GM23338 (cell line): ENCODE measurements at regions not wholly inside any gene's neighbourhood (a gene's known extent, or its start where the extent isn't known, plus 50 kb on each side); places are given as distances from the start of the nearest gene placed in this dataset.

Experiments
- ATAC-seq: fragments of 200-7000 bp; cut with Tn5 transposase; 3 replicates; pipeline ENCODE4 v1.9.1; 2020
- DNase-seq: peaks from one replicate; pipeline ENCODE4 v3.0.0-alpha.2; 2015; ENCODE audit warnings: low spot score
- H2AFZ ChIP-seq: fragments of 200-600 bp; sonication (generic); 2 replicates; pipeline ENCODE4 v1.8.0; 2016; ENCODE audit warnings: antibody characterized with exemption, mild to moderate bottlenecking, moderate library complexity
- H3F3A ChIP-seq: fragments of 200-600 bp; sonication (generic); replicated peaks from 2 replicates; pipeline ENCODE4 v1.8.0; 2017; ENCODE audit warnings: antibody characterized with exemption, mixed run types, low read depth
- H3K27ac ChIP-seq: fragments of 200-600 bp; sonication (generic); 2 replicates; pipeline ENCODE4 v1.6.1; 2016; ENCODE audit warnings: low read depth
- H3K27me3 ChIP-seq: fragments of 200-600 bp; sonication (generic); 2 replicates; pipeline ENCODE4 v1.8.0; 2016; ENCODE audit warnings: mild to moderate bottlenecking, mixed run types, moderate library complexity; ENCODE audit not compliant: insufficient read depth
- H3K36me3 ChIP-seq: fragments of 200-600 bp; sonication (generic); 2 replicates; pipeline ENCODE4 v1.8.0; 2016; ENCODE audit warnings: mild to moderate bottlenecking; ENCODE audit not compliant: insufficient read depth
- H3K4me1 ChIP-seq: fragments of 200-600 bp; sonication (generic); 2 replicates; pipeline ENCODE4 v1.8.0; 2016; ENCODE audit warnings: mild to moderate bottlenecking, moderate library complexity; ENCODE audit not compliant: insufficient read depth
- H3K4me2 ChIP-seq: fragments of 200-600 bp; sonication (generic); 2 replicates; pipeline ENCODE4 v1.7.1; 2017; ENCODE audit warnings: mixed run types
- H3K4me3 ChIP-seq: fragments of 200-600 bp; sonication (generic); 2 replicates; pipeline ENCODE4 v1.6.1; 2016; ENCODE audit warnings: mixed run types
- H3K79me2 ChIP-seq: fragments of 200-600 bp; sonication (generic); replicated peaks from 2 replicates; pipeline ENCODE4 v1.8.0; 2017; ENCODE audit warnings: mild to moderate bottlenecking; ENCODE audit not compliant: insufficient read depth
- H3K9me2 ChIP-seq: fragments of 200-600 bp; sonication (generic); 2 replicates; pipeline ENCODE4 v1.8.0; 2017; ENCODE audit not compliant: insufficient read depth
- H4K20me1 ChIP-seq: fragments of 200-600 bp; sonication (generic); replicated peaks from 2 replicates; pipeline ENCODE4 v1.8.0; 2017; ENCODE audit warnings: mild to moderate bottlenecking; ENCODE audit not compliant: insufficient read depth
- H3K27ac Mint-ChIP-seq: 2 replicates; pipeline ENCODE4 v1.8.0; 2020; ENCODE audit warnings: inconsistent platforms, mild to moderate bottlenecking, moderate library complexity, mixed read lengths
- H3K27me3 Mint-ChIP-seq: 3 replicates; pipeline ENCODE4 v1.8.0; 2022; ENCODE audit warnings: low read depth, mild to moderate bottlenecking, moderate library complexity, mixed read lengths, inconsistent platforms; ENCODE audit not compliant: insufficient read depth, poor library complexity
- H3K36me3 Mint-ChIP-seq: 3 replicates; pipeline ENCODE4 v1.8.0; 2021; ENCODE audit warnings: low read depth, mild to moderate bottlenecking, inconsistent platforms, moderate library complexity, mixed read lengths
- H3K4me1 Mint-ChIP-seq: 3 replicates; pipeline ENCODE4 v1.8.0; 2020; ENCODE audit warnings: mild to moderate bottlenecking, inconsistent platforms, mixed read lengths
- H3K4me3 Mint-ChIP-seq: 3 replicates; pipeline ENCODE4 v1.8.0; 2021; ENCODE audit warnings: moderate library complexity, mild to moderate bottlenecking, inconsistent platforms, mixed read lengths
- H3K9me3 Mint-ChIP-seq: 3 replicates; pipeline ENCODE4 v1.8.0; 2020; ENCODE audit warnings: moderate library complexity, mild to moderate bottlenecking, inconsistent platforms, mixed read lengths
- CREB1 ChIP-seq: fragments of 250-450 bp; sonication (Bioruptor Pico); IDR thresholded peaks from 2 replicates; pipeline ENCODE4 v1.5.0; 2020; ENCODE audit warnings: low read depth, mild to moderate bottlenecking, moderate library complexity
- ETS1 ChIP-seq: IDR thresholded peaks from 2 replicates; pipeline ENCODE4 v1.6.1; 2016; ENCODE audit warnings: antibody characterized with exemption
- EZH2phosphoT487 ChIP-seq: fragments of 200-600 bp; sonication (generic); IDR thresholded peaks from one replicate; pipeline ENCODE4 v1.8.1; 2018; ENCODE audit warnings: antibody characterized with exemption; ENCODE audit not compliant: unreplicated experiment
- JUNB ChIP-seq: IDR thresholded peaks from one replicate; pipeline ENCODE4 v1.6.1; 2016; ENCODE audit warnings: antibody characterized with exemption; ENCODE audit not compliant: unreplicated experiment
- POLR2AphosphoS5 ChIP-seq: IDR thresholded peaks from 2 replicates; pipeline ENCODE4 v1.6.1; 2016; ENCODE audit warnings: antibody characterized with exemption, low read depth
- REST ChIP-seq: IDR thresholded peaks from one replicate; pipeline ENCODE4 v1.6.1; 2018; ENCODE audit warnings: antibody characterized with exemption; ENCODE audit not compliant: unreplicated experiment
- STAT1 ChIP-seq: IDR thresholded peaks from one replicate; pipeline ENCODE4 v1.6.1; 2016; ENCODE audit warnings: antibody characterized with exemption; ENCODE audit not compliant: unreplicated experiment
- ZNF114 ChIP-seq: fragments of 250-450 bp; sonication (Bioruptor Pico); IDR thresholded peaks from 2 replicates; pipeline ENCODE4 v1.5.0; 2020; ENCODE audit warnings: mild to moderate bottlenecking, moderate library complexity
- ZNF331 ChIP-seq: fragments of 250-450 bp; sonication (Bioruptor Pico); IDR thresholded peaks from 2 replicates; pipeline ENCODE4 v1.5.0; 2020; ENCODE audit warnings: low read depth, mild to moderate bottlenecking, moderate library complexity
- ZNF462 ChIP-seq: fragments of 250-450 bp; sonication (Bioruptor Pico); IDR thresholded peaks from 2 replicates; pipeline ENCODE4 v1.5.0; 2020; ENCODE audit warnings: mild to moderate bottlenecking, moderate library complexity
- TF ChIP-seq, protein P1 (sequence below), 2 experiments: fragments of 200-600 bp in 1 of 2; sonication (generic) in 1 of 2; conservative IDR thresholded peaks; 2 replicates each; pipeline versions ENCODE4 v1.5.1 to v1.6.1; 2016 to 2017; ENCODE audit warnings: antibody characterized with exemption in 2 of 2, low read depth in 2 of 2, mild to moderate bottlenecking in 2 of 2, moderate library complexity in 1 of 2

- TF ChIP-seq ZNF462 (no peak), ZNF331 (CRISPR knock-in tag) (no peak), ZNF114 (CRISPR knock-in tag) (no peak), EZH2phosphoT487 (no peak)
These were observed 108.6 kb upstream of the RAD23B start (continued) for GRCh38 chr9:107174441-107174840.

DNA sequence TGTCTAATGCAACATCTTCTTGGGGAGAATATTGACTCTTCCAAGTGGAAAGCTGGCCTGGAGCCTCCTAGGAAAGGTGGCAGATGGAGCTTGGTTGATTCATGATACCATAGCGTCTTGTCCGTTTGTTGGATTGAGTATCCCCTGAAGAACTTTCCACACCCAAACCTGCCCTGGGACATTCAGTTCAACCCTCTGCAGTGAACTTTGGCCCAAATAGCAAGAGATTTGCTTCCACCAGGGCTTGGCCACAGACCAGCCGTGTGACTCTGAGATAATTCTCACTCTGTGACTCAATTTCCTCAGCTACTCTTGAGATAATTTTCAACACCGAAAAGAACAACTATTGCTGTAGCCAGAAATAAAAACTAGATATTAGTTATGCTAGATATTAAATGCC lies 108.0 kb upstream of the RAD23B start:
- H4K20me1 ChIP-seq: no peaks in the 10 kb centered on the region
- Mint-ChIP-seq H3K9me3 (no peaks in the 10 kb centered on the region), H3K4me1 (peaks cover 15% of the 10 kb centered on the region), H3K27me3 (peaks cover 4% of the 10 kb centered on the region), H3K36me3 (no peaks in the 10 kb centered on the region), H3K4me3 (no peak overlapping the region), H3K27ac (no peak overlapping the region)
- no peaks in the 10 kb centered on the region for H3F3A ChIP-seq
- no peak overlapping the region for H3K4me2 ChIP-seq
- no peaks in the 10 kb centered on the region for H3K79me2 ChIP-seq
- ATAC-seq (no peak), DNase-seq (no peak)
- no peaks in the 10 kb centered on the region for H3K9me2 ChIP-seq
- H3K4me3 ChIP-seq: no peak overlapping the region
- H2AFZ ChIP-seq: no peak overlapping the region
- H3K27ac ChIP-seq: no peak overlapping the region
- no peaks in the 10 kb centered on the region for H3K27me3 ChIP-seq
- H3K4me1 ChIP-seq: peaks cover 8% of the 10 kb centered on the region
- no peaks in the 10 kb centered on the region for H3K36me3 ChIP-seq
- TF ChIP-seq JUNB (no peak), POLR2AphosphoS5 (no peak), STAT1 (no peak), ZNF331 (CRISPR knock-in tag) (no peak), REST (no peak), ZNF114 (CRISPR knock-in tag) (no peak), ETS1 (no peak), CREB1 (CRISPR knock-in tag) (no peak), EZH2phosphoT487 (no peak)
- TF ChIP-seq, protein P1, sequence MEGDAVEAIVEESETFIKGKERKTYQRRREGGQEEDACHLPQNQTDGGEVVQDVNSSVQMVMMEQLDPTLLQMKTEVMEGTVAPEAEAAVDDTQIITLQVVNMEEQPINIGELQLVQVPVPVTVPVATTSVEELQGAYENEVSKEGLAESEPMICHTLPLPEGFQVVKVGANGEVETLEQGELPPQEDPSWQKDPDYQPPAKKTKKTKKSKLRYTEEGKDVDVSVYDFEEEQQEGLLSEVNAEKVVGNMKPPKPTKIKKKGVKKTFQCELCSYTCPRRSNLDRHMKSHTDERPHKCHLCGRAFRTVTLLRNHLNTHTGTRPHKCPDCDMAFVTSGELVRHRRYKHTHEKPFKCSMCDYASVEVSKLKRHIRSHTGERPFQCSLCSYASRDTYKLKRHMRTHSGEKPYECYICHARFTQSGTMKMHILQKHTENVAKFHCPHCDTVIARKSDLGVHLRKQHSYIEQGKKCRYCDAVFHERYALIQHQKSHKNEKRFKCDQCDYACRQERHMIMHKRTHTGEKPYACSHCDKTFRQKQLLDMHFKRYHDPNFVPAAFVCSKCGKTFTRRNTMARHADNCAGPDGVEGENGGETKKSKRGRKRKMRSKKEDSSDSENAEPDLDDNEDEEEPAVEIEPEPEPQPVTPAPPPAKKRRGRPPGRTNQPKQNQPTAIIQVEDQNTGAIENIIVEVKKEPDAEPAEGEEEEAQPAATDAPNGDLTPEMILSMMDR (conservative IDR thresholded peaks at IDR 0.05; ENCODE audit: low read depth in 2 of 2): no peak
